Lower leg skin (tissue), 3 donors: ENCODE measurements at regions not wholly inside any gene's neighbourhood (a gene's known extent, or its start where the extent isn't known, plus 50 kb on each side); places are given as distances from the start of the nearest gene placed in this dataset.

Source experiments
- POLR2A ChIP-seq, 2 donors: fragments of 450-650 bp; IDR thresholded peaks; one replicate each; pipeline ENCODE4 v1.6.1; 2016 to 2017; ENCODE audit warnings: antibody characterized with exemption in 2 of 2, mild to moderate bottlenecking in 1 of 2, moderate library complexity in 1 of 2
- TF ChIP-seq, protein P1 (sequence below), 3 donors: fragments of 450-650 bp; IDR thresholded peaks; one replicate each; pipeline ENCODE4 v1.5.1; 2016; ENCODE audit warnings: antibody characterized with exemption in 3 of 3, mild to moderate bottlenecking in 3 of 3, moderate library complexity in 2 of 3

DNA sequence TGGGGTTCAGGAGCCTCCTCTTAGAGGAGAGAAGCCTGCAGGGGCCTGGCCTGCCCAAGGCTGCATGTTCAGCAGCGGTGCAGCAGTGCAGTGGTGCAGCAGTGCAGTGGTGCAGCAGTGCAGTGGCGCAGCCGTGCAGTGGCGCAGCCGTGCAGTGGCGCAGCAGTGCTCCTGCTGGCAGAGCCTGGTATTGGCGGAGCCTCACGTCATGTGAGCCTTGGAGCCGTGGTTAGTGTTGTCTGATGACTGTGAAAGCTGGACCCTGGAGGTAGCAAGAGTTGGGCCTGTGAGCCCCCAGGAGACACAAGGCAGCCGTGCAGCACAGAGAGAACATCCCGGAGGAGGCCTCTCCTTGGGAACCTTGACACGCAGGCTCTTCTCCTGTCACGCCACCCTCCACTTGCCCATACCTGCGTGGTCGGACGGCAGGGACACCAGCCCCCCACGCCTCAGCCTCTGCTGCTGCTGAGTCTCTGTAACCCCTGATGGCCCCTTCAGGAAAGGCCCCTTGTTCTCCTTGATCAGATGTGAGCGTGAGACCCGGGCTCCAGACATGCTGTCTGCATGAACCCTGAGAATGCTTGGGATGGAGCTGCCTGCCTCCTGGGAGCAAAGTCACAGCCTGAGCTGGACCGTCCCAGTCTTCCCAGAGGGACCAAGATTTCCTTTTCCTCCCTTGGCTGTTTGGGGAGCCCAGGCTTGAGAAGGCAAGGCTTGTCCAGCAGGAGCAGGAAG lies 193.7 kb downstream of the KIF26A start:
- TF ChIP-seq, protein P1, sequence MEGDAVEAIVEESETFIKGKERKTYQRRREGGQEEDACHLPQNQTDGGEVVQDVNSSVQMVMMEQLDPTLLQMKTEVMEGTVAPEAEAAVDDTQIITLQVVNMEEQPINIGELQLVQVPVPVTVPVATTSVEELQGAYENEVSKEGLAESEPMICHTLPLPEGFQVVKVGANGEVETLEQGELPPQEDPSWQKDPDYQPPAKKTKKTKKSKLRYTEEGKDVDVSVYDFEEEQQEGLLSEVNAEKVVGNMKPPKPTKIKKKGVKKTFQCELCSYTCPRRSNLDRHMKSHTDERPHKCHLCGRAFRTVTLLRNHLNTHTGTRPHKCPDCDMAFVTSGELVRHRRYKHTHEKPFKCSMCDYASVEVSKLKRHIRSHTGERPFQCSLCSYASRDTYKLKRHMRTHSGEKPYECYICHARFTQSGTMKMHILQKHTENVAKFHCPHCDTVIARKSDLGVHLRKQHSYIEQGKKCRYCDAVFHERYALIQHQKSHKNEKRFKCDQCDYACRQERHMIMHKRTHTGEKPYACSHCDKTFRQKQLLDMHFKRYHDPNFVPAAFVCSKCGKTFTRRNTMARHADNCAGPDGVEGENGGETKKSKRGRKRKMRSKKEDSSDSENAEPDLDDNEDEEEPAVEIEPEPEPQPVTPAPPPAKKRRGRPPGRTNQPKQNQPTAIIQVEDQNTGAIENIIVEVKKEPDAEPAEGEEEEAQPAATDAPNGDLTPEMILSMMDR (IDR thresholded peaks at IDR 0.05) = no peak
- no peak for TF ChIP-seq POLR2A (IDR thresholded peaks at IDR 0.05)
